Mucosa of descending colon (tissue), 3 donors: ENCODE measurements at regions not wholly inside any gene's neighbourhood (a gene's known extent, or its start where the extent isn't known, plus 50 kb on each side); places are given as distances from the start of the nearest gene placed in this dataset.

Experiments used
- ATAC-seq: fragments of 200-7000 bp; cut with Tn5 transposase; one replicate; pipeline ENCODE4 v1.9.1; 2020; ENCODE audit warnings: mild to moderate bottlenecking, moderate library complexity
- DNase-seq, 3 donors: peaks; one replicate each; pipeline ENCODE4 v3.0.0-alpha.2; 2020
- H3K36me3 ChIP-seq: fragments of 200-600 bp; one replicate; pipeline ENCODE4 v1.8.0; 2021; ENCODE audit warnings: low read depth, mild to moderate bottlenecking
- H3K4me1 ChIP-seq: fragments of 200-600 bp; one replicate; pipeline ENCODE4 v1.8.0; 2021; ENCODE audit warnings: low read depth, mild to moderate bottlenecking
- H3K4me3 ChIP-seq: fragments of 200-600 bp; one replicate; pipeline ENCODE4 v1.8.0; 2021; ENCODE audit warnings: mild to moderate bottlenecking
- H3K9me3 ChIP-seq: fragments of 200-600 bp; one replicate; pipeline ENCODE4 v1.8.0; 2021; ENCODE audit warnings: mild to moderate bottlenecking
- intact Hi-C, 2 donors: fragments of 100-400 bp; cut with DNase I in 1 of 2; cut with micrococcal nuclease in 1 of 2; formaldehyde crosslinking; loops; one replicate each; pipeline versions ENCODE4 v1.11.0 to v1.11.1; 2022; cut with DNase I, micrococcal nuclease
- TF ChIP-seq, protein P1 (sequence below): fragments of 200-600 bp; IDR thresholded peaks from one replicate; pipeline ENCODE4 v1.8.0; 2022; ENCODE audit warnings: antibody characterized with exemption, mild to moderate bottlenecking
- donor health status: DM: no; HTN: no; CAD: no; lungs with moderate emphysema.
- donor health status: DM: no; HTN: no; CAD: no.
- donor health status: DM: no; HTN: yes; CAD: no.

DNA sequence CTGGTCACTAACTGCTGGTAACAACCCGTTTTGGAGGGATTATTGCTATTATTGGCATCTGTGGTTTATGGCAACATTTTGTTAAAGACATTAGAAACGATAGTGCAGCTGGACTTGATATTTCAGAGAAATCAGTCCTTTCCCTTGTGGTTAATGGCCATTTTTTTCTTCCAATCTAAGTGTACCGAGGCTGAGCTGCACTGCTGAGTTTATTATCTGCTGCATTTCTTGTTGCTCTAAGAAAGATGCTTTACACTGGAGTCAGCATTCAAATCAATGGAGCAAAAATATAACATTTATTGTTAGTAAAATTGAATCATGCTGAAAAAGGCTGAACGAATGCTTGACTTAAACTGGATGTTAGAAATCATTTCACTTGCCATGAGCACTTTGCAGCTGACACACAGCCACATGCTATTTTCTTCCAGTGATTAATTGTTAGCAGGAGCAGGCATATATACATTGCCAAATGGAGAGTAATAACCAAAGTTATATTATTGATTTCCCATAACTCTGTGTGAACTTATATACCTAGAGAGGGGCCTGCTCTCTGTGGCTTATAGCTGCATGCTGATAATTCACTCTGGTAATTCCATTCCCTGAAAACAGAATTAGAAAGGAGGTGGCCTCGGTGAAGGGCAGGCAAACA, 66.5 kb upstream of the TTC29 start:
- intact Hi-C loops, result no loop called here

DNA sequence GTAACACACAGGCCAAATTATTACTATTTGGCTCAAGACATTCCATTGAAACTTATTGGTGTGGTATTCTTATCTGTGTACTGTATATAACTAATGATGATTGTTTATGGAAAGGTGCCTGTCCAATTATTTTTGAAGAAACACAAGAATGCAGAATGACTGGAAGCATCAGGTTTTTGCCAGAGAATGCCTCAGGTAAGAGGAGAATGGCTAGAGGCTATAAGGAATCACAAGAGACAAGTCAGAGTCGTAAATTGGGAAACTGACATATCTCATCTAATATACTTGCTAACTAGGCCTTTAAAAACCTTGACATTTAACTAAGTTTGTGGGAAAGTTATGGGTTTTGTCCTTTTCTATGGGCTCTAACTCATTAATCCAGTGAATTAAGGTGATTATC, 69.3 kb upstream of the TTC29 start:
- H3K4me1 ChIP-seq, result no peaks in the 10 kb centered on the region
- no peaks in the 10 kb centered on the region for H3K36me3 ChIP-seq
- H3K4me3 ChIP-seq, result no peak overlapping the region
- ATAC-seq (no peak), DNase-seq (no peak)
- no peaks in the 10 kb centered on the region for H3K9me3 ChIP-seq
- TF ChIP-seq, protein P1, sequence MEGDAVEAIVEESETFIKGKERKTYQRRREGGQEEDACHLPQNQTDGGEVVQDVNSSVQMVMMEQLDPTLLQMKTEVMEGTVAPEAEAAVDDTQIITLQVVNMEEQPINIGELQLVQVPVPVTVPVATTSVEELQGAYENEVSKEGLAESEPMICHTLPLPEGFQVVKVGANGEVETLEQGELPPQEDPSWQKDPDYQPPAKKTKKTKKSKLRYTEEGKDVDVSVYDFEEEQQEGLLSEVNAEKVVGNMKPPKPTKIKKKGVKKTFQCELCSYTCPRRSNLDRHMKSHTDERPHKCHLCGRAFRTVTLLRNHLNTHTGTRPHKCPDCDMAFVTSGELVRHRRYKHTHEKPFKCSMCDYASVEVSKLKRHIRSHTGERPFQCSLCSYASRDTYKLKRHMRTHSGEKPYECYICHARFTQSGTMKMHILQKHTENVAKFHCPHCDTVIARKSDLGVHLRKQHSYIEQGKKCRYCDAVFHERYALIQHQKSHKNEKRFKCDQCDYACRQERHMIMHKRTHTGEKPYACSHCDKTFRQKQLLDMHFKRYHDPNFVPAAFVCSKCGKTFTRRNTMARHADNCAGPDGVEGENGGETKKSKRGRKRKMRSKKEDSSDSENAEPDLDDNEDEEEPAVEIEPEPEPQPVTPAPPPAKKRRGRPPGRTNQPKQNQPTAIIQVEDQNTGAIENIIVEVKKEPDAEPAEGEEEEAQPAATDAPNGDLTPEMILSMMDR, result no peak
- intact Hi-C loops, result loop anchor here in 1 of 2 donors (5.0 kb wide), 1 partner anchor 82 kb away; no protein-coding TSS in a partner anchor

More for the DNA sequence above, 66.5 kb upstream of the TTC29 start:
- Histone ChIP-seq H3K4me3 (no peak overlapping the region), H3K36me3 (no peaks in the 10 kb centered on the region), H3K9me3 (no peaks in the 10 kb centered on the region), H3K4me1 (no peaks in the 10 kb centered on the region)
- ATAC-seq, result no peak
- TF ChIP-seq, protein P1, result no peak
- DNase-seq, result no peak

DNA sequence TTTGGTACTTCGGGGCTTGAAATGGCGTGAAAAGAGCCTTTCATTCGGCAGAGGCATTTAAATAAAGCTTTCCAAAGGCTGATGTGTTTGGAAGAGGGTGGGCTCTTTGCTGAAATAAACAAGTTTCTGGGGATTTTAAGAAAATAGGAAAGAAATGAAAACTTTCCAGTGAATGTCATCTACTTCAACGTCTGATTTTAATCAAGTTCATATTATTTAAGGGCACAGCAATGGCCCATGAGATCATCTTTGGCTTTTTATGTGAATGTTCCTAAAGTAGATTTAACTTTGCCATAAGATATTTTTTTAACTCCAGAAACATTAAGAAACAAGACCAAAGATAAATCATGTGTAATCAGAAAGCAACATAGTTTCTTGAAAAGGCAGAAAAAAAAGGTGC, 69.8 kb upstream of the TTC29 start:
- H3K36me3 ChIP-seq, result no peaks in the 10 kb centered on the region
- TF ChIP-seq, protein P1, result no peak
- H3K4me3 ChIP-seq, result no peak overlapping the region
- intact Hi-C loops, result loop anchor here in 1 of 2 donors (5.0 kb wide), 1 partner anchor 82 kb away; no protein-coding TSS in a partner anchor
- ATAC-seq (no peak), DNase-seq (no peak)
- H3K4me1 ChIP-seq, result no peaks in the 10 kb centered on the region
- H3K9me3 ChIP-seq, result no peaks in the 10 kb centered on the region

DNA sequence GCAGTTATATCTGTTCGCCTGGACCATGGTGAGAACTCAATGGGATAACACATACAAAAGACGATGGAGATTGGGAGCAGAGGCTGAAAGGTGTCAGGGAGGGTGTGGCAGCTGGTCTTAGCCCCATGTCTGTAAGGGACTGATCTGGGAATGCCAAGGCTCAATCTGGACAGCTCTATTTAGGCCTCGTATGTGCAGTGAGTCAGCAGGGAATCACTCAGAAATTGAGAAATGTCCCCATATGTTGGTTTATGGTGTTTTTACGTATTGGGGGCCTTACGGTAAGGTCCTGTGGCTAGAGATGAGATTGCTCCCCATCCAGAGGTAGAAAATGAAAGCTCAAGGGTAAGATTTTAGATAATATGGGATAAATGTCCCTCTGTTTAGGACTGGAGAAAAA, 71.4 kb upstream of the TTC29 start:
- ATAC-seq, result no peak
- intact Hi-C loops, result loop anchor here in 1 of 2 donors (5.0 kb wide), 1 partner anchor 80 kb away; no protein-coding TSS in a partner anchor
- no peaks in the 10 kb centered on the region for H3K36me3 ChIP-seq
- no peak for DNase-seq
- no peaks in the 10 kb centered on the region for H3K4me1 ChIP-seq
- H3K9me3 ChIP-seq, result no peaks in the 10 kb centered on the region
- H3K4me3 ChIP-seq, result no peak overlapping the region
- TF ChIP-seq, protein P1, result no peak

DNA sequence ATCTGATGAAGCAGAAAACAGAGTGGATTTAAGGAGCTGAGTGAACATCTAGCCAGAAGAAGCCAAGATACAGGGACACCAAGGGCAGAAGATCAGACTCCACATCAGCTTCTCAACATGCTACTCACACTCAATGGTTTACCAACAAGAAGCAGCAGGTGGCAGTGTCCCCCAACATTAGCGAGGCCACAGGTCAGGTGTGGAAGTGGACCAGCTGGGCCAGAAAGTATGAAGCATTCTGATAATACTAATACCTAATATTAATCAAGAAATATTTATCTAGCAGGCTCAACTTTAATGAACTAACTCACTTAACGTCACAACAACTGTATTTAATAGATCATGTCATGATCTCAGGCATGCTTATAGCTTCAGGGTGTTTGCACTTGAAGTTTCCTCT, 73.4 kb upstream of the TTC29 start:
- Histone ChIP-seq H3K9me3 (no peaks in the 10 kb centered on the region), H3K4me1 (no peaks in the 10 kb centered on the region), H3K4me3 (no peak overlapping the region), H3K36me3 (no peaks in the 10 kb centered on the region)
- DNase-seq (peak in 2 of 3 donors; percentile 55 to 80), ATAC-seq (peak; percentile 65)
- TF ChIP-seq, protein P1, result no peak
- intact Hi-C loops, result loop anchor here in 1 of 2 donors (5.0 kb wide), 1 partner anchor 78 kb away; no protein-coding TSS in a partner anchor
